ENCODE measurements at regions not wholly inside any gene's neighbourhood (a gene's known extent, or its start where the extent isn't known, plus 50 kb on each side); places are given as distances from the start of the nearest gene placed in this dataset.
A peak's percentile ranks its signal among the peaks of the same experiment; 100 is the strongest.

DNA sequence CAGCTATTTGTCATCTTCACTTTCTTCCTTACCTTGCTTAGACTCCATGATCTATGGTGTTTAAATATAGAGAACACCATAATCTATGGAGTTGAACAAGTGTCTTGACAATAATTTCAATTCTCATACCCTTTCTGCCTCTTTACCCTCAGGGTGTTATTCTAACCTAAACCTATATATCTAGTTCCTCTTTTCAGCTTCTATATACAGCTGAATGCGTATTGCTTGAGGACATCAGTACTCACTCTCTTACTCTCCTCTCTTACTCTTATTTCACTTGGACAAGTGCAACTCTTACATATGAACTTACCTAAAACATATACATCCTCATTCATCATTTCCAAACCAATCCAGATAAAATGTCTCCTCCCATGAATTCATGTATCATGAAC, 187.1 kb downstream of the RAP2B start:
- DNase-seq: no peak
- Histone ChIP-seq H3K9me3 (ENCODE audit: control extremely low read depth in 1 of 5, control insufficient read depth in 4 of 5, insufficient read depth in 2 of 5, low read depth in 1 of 5, low read length in 4 of 5) (peaks cover 0 to 6% (median 2%) of the 10 kb centered on the region in 5 experiments), H3K36me3 (ENCODE audit: control insufficient read depth in 4 of 4, insufficient read depth in 4 of 4, low read length in 3 of 4) (no peaks in the 10 kb centered on the region), H3K4me1 (ENCODE audit: control extremely low read depth in 1 of 4, control insufficient read depth in 4 of 4, insufficient read depth in 4 of 4, low read length in 3 of 4) (no peaks in the 10 kb centered on the region), H3K27ac (ENCODE audit: insufficient read depth in 1 of 2, low read depth in 1 of 2, low read length in 2 of 2, poor library complexity in 1 of 2, severe bottlenecking in 2 of 2) (no peak overlapping the region), H3K27me3 (replicated peaks in 2 of 5; ENCODE audit: control insufficient read depth in 4 of 5, insufficient read depth in 5 of 5, low read length in 4 of 5) (no peaks in the 10 kb centered on the region), H3K4me3 (ENCODE audit: control insufficient read depth in 1 of 7, extremely low read depth in 1 of 7, insufficient read depth in 4 of 7, low read depth in 2 of 7, low read length in 6 of 7) (no peak overlapping the region)
- 100% methylated on average over 1 of the region's 1 CpG for WGBS (ENCODE audit: insufficient coverage)
- ChIA-PET POLR2A (interaction anchor here (0.6 kb wide), 1 partner anchor 76 kb away, joined by 3 read pairs; no protein-coding TSS in a partner anchor), CTCF (no interaction called here)

DNA sequence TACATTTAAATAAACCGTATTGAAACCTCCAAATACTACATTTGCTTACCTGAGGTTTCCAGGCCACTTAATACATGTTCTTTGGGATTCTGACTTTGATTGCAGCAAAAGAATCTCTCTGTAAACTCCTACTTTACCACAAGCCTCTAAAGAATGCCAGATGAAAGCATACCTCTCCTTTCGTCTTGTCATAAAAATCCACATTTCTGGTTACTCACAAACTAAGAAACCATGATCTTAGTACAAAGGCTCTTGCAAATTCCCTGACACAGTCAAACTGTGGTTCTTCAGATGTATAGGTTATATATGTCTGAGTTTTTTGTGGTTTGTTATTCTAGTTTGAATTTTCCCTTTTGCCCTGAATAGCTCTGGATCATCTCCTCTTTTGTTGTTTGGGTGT, 188.4 kb downstream of the RAP2B start:
- DNase-seq: no peak
- ChIA-PET POLR2A (no interaction called here), CTCF (no interaction called here)
- Histone ChIP-seq H3K4me3 (ENCODE audit: control insufficient read depth in 1 of 7, extremely low read depth in 1 of 7, insufficient read depth in 4 of 7, low read depth in 2 of 7, low read length in 6 of 7) (no peak overlapping the region), H3K4me1 (ENCODE audit: control extremely low read depth in 1 of 4, control insufficient read depth in 4 of 4, insufficient read depth in 4 of 4, low read length in 3 of 4) (no peaks in the 10 kb centered on the region), H3K36me3 (ENCODE audit: control insufficient read depth in 4 of 4, insufficient read depth in 4 of 4, low read length in 3 of 4) (no peaks in the 10 kb centered on the region), H3K27me3 (replicated peaks in 2 of 5; ENCODE audit: control insufficient read depth in 4 of 5, insufficient read depth in 5 of 5, low read length in 4 of 5) (no peaks in the 10 kb centered on the region), H3K9me3 (ENCODE audit: control extremely low read depth in 1 of 5, control insufficient read depth in 4 of 5, insufficient read depth in 2 of 5, low read depth in 1 of 5, low read length in 4 of 5) (peaks cover 0 to 6% (median 2%) of the 10 kb centered on the region in 5 experiments), H3K27ac (ENCODE audit: insufficient read depth in 1 of 2, low read depth in 1 of 2, low read length in 2 of 2, poor library complexity in 1 of 2, severe bottlenecking in 2 of 2) (no peak overlapping the region)
- 88% methylated on average over 1 of the region's 2 CpGs for WGBS (ENCODE audit: insufficient coverage)

- WGBS (ENCODE audit: insufficient coverage): 67% methylated on average over 1 of the region's 1 CpG
- DNase-seq: peak in 2 of 3 donors; percentile 5 to 10
- no peak overlapping the region for H3K4me3 ChIP-seq (ENCODE audit: control insufficient read depth in 1 of 7, extremely low read depth in 1 of 7, insufficient read depth in 4 of 7, low read depth in 2 of 7, low read length in 6 of 7)
- H3K27me3 ChIP-seq (replicated peaks in 2 of 5; ENCODE audit: control insufficient read depth in 4 of 5, insufficient read depth in 5 of 5, low read length in 4 of 5): no peaks in the 10 kb centered on the region
- no peak overlapping the region for H3K27ac ChIP-seq (ENCODE audit: insufficient read depth in 1 of 2, low read depth in 1 of 2, low read length in 2 of 2, poor library complexity in 1 of 2, severe bottlenecking in 2 of 2)
- ChIA-PET CTCF (no interaction called here), POLR2A (no interaction called here)
- H3K36me3 ChIP-seq (ENCODE audit: control insufficient read depth in 4 of 4, insufficient read depth in 4 of 4, low read length in 3 of 4): no peaks in the 10 kb centered on the region
- H3K9me3 ChIP-seq (ENCODE audit: control extremely low read depth in 1 of 5, control insufficient read depth in 4 of 5, insufficient read depth in 2 of 5, low read depth in 1 of 5, low read length in 4 of 5): peaks cover 0 to 3% (median 0%) of the 10 kb centered on the region in 5 experiments
- H3K4me1 ChIP-seq (ENCODE audit: control extremely low read depth in 1 of 4, control insufficient read depth in 4 of 4, insufficient read depth in 4 of 4, low read length in 3 of 4): no peaks in the 10 kb centered on the region
Observed at GRCh38 chr3:153354641-153355040, 192.6 kb downstream of the RAP2B start.

DNA sequence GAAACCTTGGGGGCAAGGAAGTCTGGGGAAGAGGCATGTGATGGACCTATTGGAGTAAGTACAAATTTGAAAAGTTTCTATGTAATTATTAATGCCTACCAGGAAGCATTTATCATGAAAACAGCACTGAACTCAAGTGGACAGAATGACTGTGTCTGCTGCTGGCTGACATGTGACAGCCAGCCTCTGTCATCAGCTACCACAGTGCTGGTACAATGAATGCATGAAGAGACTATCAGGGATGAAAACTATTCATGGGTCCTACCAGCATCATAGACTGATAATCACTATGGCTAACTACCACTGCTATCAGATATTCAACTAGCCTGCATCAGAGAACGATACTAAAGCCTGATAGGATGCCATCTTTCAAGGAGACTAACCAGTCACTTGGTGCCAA, 193.5 kb downstream of the RAP2B start:
- POLR2A ChIA-PET: no interaction called here
- no peaks in the 10 kb centered on the region for H3K4me1 ChIP-seq (ENCODE audit: control extremely low read depth in 1 of 4, control insufficient read depth in 4 of 4, insufficient read depth in 4 of 4, low read length in 3 of 4)
- no peak overlapping the region for H3K4me3 ChIP-seq (ENCODE audit: control insufficient read depth in 1 of 7, extremely low read depth in 1 of 7, insufficient read depth in 4 of 7, low read depth in 2 of 7, low read length in 6 of 7)
- no peak overlapping the region for H3K27ac ChIP-seq (ENCODE audit: insufficient read depth in 1 of 2, low read depth in 1 of 2, low read length in 2 of 2, poor library complexity in 1 of 2, severe bottlenecking in 2 of 2)
- H3K36me3 ChIP-seq (ENCODE audit: control insufficient read depth in 4 of 4, insufficient read depth in 4 of 4, low read length in 3 of 4): no peaks in the 10 kb centered on the region
- no peak for DNase-seq
- WGBS (ENCODE audit: insufficient coverage): 100% methylated on average over 1 of the region's 1 CpG
- CTCF ChIA-PET: no interaction called here
- peaks cover 0 to 3% (median 0%) of the 10 kb centered on the region in 5 experiments for H3K9me3 ChIP-seq (ENCODE audit: control extremely low read depth in 1 of 5, control insufficient read depth in 4 of 5, insufficient read depth in 2 of 5, low read depth in 1 of 5, low read length in 4 of 5)
- no peaks in the 10 kb centered on the region for H3K27me3 ChIP-seq (replicated peaks in 2 of 5; ENCODE audit: control insufficient read depth in 4 of 5, insufficient read depth in 5 of 5, low read length in 4 of 5)

DNA sequence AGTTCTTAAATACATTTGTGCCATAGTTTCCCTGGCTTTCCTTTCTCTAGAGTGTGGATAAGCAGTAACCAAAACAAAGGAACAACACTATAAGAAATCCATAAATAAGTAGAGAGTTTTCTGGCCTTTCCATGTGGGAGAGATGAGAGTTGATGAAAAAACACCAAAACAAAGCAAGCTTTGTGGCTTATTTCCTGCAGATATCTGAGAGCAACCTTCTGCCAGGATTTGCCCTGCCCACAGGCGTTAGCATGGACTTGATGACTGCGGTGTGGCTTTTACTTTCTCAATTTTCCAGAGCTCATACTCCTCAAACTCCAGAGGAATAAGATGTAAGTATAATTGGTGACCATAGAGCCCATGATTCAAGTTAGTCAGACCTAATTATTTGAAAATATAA, 194.9 kb downstream of the RAP2B start:
- ChIA-PET POLR2A (no interaction called here), CTCF (no interaction called here)
- no peaks in the 10 kb centered on the region for H3K4me1 ChIP-seq (ENCODE audit: control extremely low read depth in 1 of 4, control insufficient read depth in 4 of 4, insufficient read depth in 4 of 4, low read length in 3 of 4)
- no peak overlapping the region for H3K27ac ChIP-seq (ENCODE audit: insufficient read depth in 1 of 2, low read depth in 1 of 2, low read length in 2 of 2, poor library complexity in 1 of 2, severe bottlenecking in 2 of 2)
- WGBS (ENCODE audit: insufficient coverage): 100% methylated on average over 2 of the region's 2 CpGs
- H3K27me3 ChIP-seq (replicated peaks in 2 of 5; ENCODE audit: control insufficient read depth in 4 of 5, insufficient read depth in 5 of 5, low read length in 4 of 5): no peaks in the 10 kb centered on the region
- no peak for DNase-seq
- H3K36me3 ChIP-seq (ENCODE audit: control insufficient read depth in 4 of 4, insufficient read depth in 4 of 4, low read length in 3 of 4): no peaks in the 10 kb centered on the region
- no peaks in the 10 kb centered on the region for H3K9me3 ChIP-seq (ENCODE audit: control extremely low read depth in 1 of 5, control insufficient read depth in 4 of 5, insufficient read depth in 2 of 5, low read depth in 1 of 5, low read length in 4 of 5)
- no peak overlapping the region for H3K4me3 ChIP-seq (ENCODE audit: control insufficient read depth in 1 of 7, extremely low read depth in 1 of 7, insufficient read depth in 4 of 7, low read depth in 2 of 7, low read length in 6 of 7)

GRCh38 chr3:153357436-153357835, 195.4 kb downstream of the RAP2B start:
- ChIA-PET CTCF (no interaction called here), POLR2A (no interaction called here)
- Histone ChIP-seq H3K27me3 (replicated peaks in 2 of 5; ENCODE audit: control insufficient read depth in 4 of 5, insufficient read depth in 5 of 5, low read length in 4 of 5) (no peaks in the 10 kb centered on the region), H3K4me1 (ENCODE audit: control extremely low read depth in 1 of 4, control insufficient read depth in 4 of 4, insufficient read depth in 4 of 4, low read length in 3 of 4) (no peaks in the 10 kb centered on the region), H3K9me3 (ENCODE audit: control extremely low read depth in 1 of 5, control insufficient read depth in 4 of 5, insufficient read depth in 2 of 5, low read depth in 1 of 5, low read length in 4 of 5) (no peaks in the 10 kb centered on the region), H3K4me3 (ENCODE audit: control insufficient read depth in 1 of 7, extremely low read depth in 1 of 7, insufficient read depth in 4 of 7, low read depth in 2 of 7, low read length in 6 of 7) (no peak overlapping the region), H3K36me3 (ENCODE audit: control insufficient read depth in 4 of 4, insufficient read depth in 4 of 4, low read length in 3 of 4) (no peaks in the 10 kb centered on the region), H3K27ac (ENCODE audit: insufficient read depth in 1 of 2, low read depth in 1 of 2, low read length in 2 of 2, poor library complexity in 1 of 2, severe bottlenecking in 2 of 2) (no peak overlapping the region)
- no peak for DNase-seq
- WGBS (ENCODE audit: insufficient coverage): no CpG with 5 or more reads among the region's 2 CpGs

DNA sequence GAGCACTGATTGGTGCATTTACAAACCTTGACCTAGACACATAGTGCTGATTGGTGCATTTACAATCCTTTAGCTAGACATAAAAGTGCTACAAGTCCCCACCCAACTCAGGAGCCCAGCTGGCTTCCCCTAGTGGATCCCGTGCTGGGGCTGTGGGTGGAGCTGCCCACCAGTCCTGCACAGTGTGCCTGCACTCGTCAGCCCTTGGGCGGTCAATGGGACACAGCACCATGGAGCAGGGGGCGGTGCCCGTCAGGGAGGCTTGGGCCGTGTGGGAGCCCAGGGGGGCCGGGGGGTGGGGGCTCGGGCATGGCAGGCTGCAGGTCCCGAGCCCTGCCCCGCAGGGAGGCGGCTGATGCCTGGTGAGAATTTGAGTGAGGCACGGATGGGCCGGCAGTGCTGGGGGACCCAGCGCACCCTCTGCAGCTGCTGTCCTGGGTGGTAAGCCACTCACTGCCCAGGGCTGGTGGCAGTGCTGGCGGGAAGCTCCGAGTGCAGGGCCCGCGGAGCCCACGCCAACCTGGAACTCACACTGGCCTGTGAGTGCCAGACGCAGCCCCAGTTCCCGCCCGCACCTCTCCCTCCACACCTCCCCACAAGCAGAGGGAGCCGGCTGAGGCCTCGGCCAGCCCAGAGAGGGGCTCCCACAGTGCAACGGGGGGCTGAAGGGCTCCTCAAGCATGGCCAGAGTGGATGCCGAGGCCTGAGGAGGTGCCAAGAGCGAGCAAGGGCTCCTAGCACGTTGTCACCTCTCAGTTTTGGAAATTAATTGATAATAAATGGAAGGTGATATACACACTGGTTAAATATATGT, 207.7 kb downstream of the RAP2B start:
- ChIA-PET POLR2A (no interaction called here), CTCF (no interaction called here)
- WGBS (ENCODE audit: insufficient coverage): 95% methylated on average over 26 of the region's 28 CpGs
- DNase-seq: no peak
- no peaks in the 10 kb centered on the region for H3K27me3 ChIP-seq (replicated peaks in 2 of 5; ENCODE audit: control insufficient read depth in 4 of 5, insufficient read depth in 5 of 5, low read length in 4 of 5)
- no peaks in the 10 kb centered on the region for H3K36me3 ChIP-seq (ENCODE audit: control insufficient read depth in 4 of 4, insufficient read depth in 4 of 4, low read length in 3 of 4)
- peaks cover 0 to 29% (median 5%) of the 10 kb centered on the region in 4 experiments for H3K4me1 ChIP-seq (ENCODE audit: control extremely low read depth in 1 of 4, control insufficient read depth in 4 of 4, insufficient read depth in 4 of 4, low read length in 3 of 4)
- H3K4me3 ChIP-seq (ENCODE audit: control insufficient read depth in 1 of 7, extremely low read depth in 1 of 7, insufficient read depth in 4 of 7, low read depth in 2 of 7, low read length in 6 of 7): no peak overlapping the region
- H3K27ac ChIP-seq (ENCODE audit: insufficient read depth in 1 of 2, low read depth in 1 of 2, low read length in 2 of 2, poor library complexity in 1 of 2, severe bottlenecking in 2 of 2): no peak overlapping the region
- peaks cover 0 to 7% (median 3%) of the 10 kb centered on the region in 5 experiments for H3K9me3 ChIP-seq (ENCODE audit: control extremely low read depth in 1 of 5, control insufficient read depth in 4 of 5, insufficient read depth in 2 of 5, low read depth in 1 of 5, low read length in 4 of 5)
